NOMO-1 treated with DMSO at 0.1 percent for 48 hours (cell line): ENCODE measurements at regions not wholly inside any gene's neighbourhood (a gene's known extent, or its start where the extent isn't known, plus 50 kb on each side); places are given as distances from the start of the nearest gene placed in this dataset.
A peak's percentile ranks its signal among the peaks of the same experiment; 100 is the strongest.
"Not testable (repeated sequence)": the region's sequence is repeated elsewhere in the genome, so short reads cannot be mapped to it uniquely, and the experiment has no call there.

ENCODE experiments used
- DNase-seq: peaks from one replicate; lab custom pipeline; 2025; ENCODE audit not compliant: unreplicated experiment; lab: John Stamatoyannopoulos, UW

DNA sequence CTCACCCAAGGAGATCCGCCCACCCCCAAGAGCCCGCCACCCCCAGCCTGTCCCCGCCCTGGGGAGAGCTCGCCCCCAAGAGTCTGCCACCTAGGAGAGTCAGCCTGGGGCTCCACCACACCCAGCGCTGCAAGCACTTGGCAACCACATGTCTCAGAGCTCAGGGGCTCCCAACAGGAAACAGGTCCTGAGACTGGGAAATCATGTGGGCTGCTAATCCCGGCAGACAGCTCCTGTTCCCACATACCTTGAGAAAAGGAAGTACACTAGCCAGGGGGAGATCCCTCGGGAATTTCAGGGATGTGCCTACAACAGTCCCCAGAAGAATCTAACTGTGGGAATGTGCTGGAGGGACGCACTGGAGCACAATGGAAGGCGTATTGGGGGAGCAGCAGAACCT lies 331.4 kb downstream of the ANAPC1 start:
- not testable (repeated sequence) for DNase-seq

DNA sequence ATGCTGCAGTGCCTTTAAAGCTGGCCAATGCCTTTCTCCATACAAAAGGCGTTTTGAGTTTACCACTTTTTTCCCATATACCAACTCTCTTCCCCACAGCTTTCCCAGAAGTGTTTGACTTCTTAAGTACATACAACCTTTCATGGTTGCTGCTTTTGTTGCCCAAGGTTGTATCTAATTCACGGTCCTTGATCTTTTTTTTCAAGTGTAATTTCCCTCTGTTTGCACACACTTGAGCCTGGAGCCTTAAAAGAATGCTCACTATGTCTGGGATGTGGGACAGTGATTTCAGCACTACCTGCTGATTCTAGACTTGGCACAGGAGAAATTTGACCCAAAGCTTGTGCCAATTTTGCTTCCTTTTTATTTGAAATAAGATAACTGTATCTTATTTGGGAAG lies 324.7 kb downstream of the ANAPC1 start:
- DNase-seq = not testable (repeated sequence)

DNA sequence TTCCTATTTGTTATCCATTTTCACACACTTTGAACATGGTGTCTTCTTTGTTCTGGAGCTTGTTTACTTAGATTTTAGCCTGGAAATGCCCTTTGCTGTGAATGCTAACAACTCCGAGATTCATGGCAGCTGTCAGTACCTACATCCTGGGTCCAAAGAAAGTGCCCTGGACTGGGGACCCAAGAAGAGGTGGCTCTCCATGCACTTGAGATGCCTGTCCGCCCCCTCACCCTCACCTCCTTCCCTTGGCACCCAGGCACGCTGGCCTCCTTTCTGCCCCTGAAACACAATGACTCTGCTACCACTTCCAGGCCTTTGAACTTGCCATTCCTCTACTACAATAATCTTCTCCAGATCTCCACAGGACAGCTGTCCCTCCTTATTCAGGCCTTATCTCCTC lies 324.2 kb downstream of the ANAPC1 start:
- DNase-seq = not testable (repeated sequence)

DNA sequence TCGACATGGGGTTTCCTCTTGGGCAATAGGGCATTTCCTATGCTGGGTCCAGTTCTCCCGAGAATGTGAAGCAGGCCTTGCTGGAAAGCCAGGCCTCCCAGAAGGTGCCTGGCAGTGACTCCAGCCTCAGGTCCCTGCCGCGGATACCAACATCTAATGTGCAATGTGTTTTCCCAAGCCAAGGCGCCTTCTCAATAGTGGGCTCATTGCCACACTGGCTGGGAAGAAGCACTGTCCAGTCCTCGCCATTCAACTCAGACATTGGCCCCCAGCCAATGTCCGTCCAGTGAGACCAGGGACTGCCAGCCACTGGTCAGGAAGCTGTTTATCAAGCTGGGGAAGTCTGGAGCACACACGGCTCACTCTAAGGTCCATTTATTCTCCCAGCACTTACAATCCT lies 317.9 kb downstream of the ANAPC1 start:
- not testable (repeated sequence) for DNase-seq

DNA sequence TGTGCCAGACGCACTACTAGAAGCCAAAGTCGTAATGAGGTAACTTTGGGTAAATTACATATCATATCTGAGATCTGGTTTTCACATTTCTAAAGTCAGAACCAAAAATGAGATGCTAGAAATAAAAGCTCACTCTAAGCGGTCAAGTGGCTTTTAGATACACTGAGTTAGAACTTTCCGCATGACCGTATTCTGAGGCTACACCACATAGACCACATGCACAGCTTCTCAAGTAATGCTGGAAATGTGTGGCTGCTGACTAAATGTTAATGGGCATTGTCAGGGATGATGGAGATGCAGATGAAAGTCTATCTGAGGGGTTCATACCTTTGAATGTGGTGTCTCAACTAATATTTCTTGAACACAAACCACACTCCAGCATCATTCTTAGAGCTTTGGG lies 316.8 kb downstream of the ANAPC1 start:
- DNase-seq = not testable (repeated sequence)

DNA sequence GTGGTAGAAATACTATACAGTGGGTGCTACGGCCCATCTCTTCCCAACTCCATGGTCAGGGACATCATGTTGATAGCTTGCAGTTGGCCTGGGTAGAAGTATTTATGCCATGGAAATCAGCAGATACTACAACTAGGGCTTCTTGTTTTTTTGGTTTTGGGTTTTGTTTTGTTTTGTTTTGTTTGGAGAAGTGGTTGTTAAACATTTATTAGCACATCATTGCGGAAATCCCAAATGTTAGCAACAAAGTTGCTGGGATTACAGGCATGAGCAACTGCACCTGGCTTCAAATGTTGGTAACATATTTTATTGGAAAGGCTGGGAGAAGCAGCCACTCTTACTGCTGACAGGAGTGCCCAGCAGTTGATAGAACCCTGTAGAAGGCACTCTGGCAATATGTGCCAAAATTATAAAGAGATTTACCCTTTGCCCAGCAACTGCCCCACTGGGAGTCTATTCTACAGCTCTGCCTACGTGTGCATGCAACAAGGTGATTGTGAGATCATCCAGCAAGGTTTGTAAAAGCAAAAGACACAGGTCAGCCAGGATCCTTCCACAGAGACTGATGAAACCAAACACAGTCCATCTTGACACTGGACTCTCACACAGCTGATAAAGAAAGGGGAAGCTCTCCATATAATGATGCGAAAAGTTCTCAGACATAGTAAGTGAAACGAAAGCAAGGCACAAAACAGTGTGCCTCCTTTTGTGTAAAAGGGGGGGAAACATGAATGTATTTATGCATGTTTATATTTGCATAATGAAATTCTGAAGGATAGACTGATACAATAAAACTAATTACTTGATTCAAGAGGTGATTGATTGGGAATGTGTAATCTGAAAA lies 314.4 kb downstream of the ANAPC1 start:
- DNase-seq = peak; percentile 36

DNA sequence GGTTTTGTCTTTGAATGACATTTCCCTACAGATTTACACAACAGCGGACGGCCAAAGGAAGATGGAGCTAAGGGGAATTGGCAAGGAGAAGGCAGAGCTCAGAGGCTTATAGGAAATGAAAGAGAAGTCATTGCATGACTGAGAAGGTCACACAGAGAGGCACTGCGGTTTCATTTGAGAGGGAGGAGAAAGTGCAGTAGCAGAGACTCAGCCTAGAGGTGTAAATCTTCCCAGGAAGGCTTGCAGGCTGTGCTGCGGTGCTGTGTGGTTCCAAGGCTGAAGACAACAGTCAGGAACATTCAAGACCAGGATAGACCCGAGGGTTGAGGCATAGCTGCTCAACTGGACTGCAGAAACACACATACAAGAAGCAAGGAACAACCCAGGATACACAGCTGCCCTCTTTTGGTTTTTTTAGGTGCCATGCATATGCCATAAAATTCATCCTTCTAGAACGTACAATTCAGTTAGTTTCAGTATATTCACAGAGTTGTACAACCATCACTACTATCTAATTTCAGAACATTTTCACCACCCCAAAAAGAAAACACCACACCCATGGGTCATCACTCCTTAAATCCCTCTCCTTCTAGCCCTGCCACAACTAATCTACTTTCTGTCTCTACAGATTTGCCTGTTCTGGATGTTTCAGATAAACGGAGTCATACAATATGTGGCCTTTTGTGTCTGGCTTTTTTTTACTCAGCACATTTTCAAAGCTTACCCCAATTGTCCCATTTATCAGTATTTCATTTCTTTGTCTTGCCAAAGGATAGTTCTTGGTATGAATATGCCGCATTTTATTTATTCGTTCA lies 313.5 kb downstream of the ANAPC1 start:
- not testable (repeated sequence) for DNase-seq

DNA sequence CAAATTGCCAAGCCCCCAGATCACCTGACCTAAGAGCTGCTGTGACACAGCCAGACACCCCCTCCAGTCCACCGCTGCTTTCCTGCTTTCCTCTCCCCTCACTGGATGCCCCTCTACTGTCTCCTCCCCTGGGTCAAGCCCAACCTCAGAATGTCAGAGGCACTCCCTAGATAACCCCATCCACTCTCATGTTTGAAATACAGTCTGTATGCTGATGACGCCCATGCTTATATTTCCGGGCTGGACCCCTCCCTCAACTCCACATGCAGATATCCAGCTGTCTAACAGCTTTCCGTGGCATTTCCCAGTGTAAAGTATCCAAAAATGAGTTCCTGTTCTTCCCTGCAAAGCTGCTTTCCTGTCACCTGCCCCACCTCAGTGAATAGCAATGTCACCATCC lies 309.2 kb downstream of the ANAPC1 start:
- not testable (repeated sequence) for DNase-seq

DNA sequence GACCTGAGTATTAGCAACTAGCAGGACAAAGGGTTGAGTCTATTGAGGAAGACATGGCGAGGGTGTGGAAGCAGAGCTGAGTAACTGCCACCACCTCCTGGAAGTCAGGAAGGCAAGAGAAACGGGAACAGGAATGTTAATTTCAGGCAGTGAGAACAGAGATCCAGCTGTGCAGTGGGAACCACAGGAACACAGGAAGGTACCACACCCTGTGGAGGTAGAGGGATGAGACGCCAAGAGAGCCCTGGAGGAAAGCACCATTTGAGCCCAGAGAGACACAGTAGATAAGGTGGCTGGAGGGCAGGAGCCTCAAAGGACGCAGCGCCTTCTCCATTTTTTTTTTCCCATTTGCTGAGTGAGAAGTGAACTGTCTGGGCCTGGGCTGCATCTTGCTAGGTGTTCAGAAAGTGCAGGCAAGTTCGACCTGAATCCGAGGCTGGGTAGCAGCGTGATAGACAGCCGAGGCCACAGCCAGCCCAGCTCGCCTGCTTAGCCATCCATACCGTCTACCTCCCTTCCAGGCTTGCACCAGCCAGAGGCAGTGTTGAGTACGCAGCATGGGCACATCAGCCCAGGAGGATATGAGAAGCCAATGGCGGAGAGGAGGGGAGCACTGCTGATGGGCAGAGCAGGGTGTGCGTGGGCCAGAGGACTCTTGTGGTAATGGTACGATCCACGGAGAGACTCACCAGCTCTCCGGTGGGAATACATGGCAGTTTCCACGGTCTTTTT lies 306.7 kb downstream of the ANAPC1 start:
- DNase-seq = not testable (repeated sequence)

DNA sequence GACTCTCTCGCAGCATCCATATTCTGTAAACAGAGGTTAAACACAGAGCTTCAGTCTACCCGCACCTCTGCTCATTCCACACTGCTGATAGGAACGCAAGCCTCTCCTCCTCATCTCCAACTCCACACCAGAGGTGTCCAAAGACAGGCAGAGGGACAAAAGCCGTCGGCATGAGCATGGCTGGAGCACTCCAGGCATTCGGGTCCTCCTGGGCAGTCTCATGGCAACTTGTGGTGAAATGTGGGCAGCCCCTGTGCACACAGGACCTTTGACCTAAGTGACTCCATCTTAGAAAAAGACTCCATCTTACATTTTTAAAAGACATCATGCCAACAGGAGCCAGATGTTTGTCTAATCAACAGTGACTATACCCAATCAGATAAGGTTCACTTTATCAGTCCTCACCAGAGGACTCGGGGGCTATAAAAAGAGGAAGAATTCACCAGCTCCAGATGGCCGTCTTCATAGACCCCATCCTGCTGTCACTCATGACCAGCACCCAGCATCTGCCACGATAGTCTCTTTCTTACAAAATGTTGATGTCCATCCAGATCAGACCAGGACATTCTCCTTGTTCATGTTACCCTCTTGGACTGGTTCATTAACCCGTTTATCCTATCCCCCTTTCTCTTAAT lies 304.4 kb downstream of the ANAPC1 start:
- not testable (repeated sequence) for DNase-seq

DNA sequence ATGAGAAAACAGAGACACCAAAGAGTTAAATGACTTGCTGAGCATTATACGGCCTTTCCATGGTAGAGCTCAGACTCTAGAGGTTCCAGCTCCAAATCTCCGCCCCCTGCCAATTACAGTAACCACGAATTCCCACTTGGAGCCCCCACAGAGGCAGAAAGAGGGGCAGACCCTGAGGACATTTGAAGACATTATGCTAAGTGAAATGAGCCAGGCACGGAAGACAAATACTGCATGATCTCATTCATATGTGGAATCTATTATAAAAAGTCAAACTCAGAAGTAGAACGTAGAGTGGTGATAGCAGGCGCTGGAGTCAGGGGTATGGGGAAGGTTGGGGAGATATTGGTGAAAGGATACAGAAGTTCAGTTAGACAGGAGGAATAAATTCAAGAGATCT lies 303.4 kb downstream of the ANAPC1 start:
- not testable (repeated sequence) for DNase-seq

DNA sequence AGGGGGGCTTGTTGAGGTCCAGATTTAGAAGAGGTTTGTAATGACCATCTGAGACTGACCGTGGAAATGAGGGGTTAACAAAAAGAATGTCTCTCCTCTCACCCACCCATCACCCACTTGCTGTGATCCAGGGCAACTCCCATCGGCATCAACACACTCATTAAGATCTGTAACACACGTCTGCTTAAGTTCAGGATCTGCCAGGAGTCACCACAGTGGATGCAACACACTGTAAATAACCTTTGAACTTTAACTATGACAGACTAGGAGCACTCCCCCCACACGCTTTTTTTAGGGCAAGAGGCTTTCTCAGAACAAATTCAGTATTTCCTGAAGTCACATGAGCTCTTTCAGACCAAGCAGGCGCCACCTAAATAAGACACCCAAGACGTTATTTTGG lies 301.9 kb downstream of the ANAPC1 start:
- not testable (repeated sequence) for DNase-seq

DNA sequence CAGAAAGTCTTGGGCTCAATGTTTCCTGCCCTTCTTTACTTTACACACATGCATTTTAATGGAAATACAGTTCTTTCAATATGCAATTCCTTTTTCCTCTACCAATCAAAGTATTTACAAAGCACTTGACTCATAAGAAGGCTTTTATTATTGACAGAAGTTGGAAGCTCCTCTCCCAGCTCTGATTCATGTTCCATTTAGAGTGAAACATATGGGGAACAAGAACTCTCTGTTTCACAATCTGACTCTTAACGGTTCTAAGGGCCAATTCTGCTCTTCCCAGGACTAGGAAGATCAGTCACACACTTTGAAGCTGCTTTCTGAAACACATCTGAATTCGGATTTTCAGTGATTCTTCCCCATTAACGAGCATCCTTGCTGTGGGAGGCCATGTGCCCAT lies 300.5 kb downstream of the ANAPC1 start:
- DNase-seq = not testable (repeated sequence)

DNA sequence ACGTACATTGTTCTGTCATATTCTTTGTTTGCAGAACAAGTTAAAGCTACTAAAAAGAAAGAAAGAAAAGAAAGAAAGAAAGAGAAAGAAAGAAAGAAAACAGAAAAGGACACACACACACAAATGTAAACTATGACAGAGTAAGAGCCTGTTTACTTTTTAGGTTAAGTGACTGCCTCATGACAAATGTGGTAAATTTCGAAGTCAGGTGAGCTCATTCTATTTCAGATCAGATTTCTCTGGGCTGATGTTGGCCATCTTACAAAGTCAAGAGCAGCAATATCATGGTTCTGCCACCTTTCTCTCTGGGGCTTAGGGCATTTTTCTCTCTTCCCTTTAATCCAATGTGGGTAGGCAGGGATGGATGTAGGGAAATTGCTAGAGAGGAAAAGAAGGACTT lies 299.5 kb downstream of the ANAPC1 start:
- DNase-seq = not testable (repeated sequence)

DNA sequence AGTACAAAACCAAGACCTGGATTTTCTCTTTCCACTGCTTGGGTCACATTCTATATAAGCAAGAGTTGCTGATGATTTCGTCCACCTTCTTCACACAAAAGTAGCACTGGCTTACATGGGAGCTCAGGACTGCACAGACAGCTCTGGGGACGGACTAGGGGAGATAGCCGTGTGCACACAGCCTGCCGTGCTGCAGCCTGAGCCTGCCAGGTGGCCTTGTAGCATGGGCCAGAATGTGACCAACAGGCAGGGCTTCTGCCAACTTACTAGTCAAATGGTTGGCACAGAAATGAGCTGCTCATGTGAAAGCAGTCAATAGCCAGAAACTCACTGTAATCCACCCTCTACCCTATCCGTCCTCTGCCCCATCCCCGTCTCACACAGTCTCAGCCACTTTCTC lies 299.0 kb downstream of the ANAPC1 start:
- DNase-seq = not testable (repeated sequence)

DNA sequence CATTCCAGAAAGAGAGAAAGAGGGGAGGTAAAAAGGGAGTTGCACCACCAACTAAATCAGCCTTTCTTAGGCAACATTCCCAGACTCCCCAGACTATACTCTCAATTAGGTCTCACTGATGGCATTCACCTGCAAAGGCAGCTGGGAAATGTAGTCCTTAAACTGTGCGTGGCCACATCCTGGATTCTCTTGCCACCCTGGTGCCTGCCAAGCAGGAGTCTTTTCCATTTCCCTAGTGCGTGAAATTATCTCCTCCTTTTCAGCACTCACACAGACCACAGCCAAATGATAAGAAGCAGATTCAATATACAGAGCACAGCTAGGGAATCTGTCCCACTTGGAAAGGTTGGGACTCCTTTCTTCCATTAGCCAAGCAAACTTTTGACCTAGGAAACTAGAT lies 298.0 kb downstream of the ANAPC1 start:
- not testable (repeated sequence) for DNase-seq

DNA sequence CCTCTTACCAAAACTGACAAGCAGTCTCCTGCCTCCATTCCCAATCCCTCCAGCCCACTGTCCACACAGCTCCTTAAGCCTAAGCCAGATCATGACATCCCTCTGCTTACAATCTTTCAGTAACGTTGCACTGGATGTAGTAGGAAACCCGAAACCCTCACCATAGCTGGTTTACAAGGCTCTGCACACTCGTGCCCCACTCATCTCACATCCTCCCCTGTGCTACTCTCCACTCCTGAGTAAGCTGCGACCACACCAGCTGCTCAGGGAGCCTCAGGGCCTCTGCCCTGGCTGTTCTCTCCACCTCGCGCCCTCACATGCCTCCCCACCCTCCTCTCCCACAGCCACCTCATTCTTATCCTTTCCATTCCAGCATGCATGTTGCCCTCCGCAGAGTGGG lies 288.9 kb downstream of the ANAPC1 start:
- DNase-seq = not testable (repeated sequence)

DNA sequence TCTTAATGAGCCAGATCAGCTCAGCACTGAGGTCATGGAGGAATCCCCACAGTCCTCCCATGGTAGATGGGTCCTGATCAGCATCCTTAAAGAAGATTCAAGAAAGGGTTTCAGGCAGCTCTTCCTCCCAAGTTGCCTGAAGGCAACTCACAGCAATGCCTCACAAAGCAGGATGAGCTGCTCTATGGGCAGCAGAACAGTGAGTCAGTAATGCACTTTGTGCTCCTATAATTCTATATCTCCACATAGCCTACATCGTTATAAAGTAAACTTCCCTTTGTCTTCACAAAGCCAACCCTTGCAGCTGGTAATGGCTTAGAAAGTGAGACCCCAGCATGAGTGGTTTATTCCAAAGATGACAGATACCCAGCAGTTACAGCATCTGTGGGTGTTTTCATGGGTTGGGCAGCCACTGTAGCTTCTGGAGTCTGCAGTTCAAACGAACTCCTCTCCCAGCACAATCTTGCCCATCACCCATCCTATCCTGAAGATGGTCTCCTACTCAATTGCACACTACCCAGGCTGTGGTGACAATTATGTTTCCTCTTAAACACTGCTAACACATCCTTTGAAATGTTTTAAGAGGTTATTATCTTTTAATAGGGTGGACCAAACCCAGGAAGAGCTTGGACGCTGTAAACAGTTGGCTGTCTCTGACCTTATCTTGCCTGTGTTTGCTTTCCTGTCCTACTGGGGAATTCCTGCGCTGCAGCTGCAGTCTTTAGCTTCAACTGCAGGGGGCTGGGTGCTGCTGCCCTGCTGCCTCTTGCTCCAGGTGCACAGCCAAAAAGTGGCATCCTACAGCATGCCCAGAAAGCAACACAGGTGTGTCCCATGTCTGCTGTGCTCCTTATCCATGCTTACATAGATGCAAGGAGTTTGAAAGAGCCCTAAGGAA lies 286.9 kb downstream of the ANAPC1 start:
- DNase-seq = not testable (repeated sequence)

DNA sequence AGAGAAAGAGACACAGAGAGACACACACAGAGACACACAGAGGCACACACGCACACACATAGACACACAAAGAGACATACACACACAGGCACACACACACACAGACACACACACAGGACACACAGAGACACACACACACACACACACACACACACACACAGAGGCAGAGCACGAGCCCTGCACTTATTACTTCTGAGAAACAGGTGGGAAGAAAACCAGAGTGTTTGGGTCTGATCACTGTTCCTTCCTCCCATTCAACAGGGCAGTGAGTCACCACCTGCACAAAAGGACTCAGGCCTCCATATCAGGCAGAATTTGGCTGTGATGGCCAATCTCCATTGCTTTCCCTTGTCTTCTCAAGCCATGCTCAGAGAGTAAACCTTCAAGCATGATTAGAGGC lies 285.0 kb downstream of the ANAPC1 start:
- not testable (repeated sequence) for DNase-seq

DNA sequence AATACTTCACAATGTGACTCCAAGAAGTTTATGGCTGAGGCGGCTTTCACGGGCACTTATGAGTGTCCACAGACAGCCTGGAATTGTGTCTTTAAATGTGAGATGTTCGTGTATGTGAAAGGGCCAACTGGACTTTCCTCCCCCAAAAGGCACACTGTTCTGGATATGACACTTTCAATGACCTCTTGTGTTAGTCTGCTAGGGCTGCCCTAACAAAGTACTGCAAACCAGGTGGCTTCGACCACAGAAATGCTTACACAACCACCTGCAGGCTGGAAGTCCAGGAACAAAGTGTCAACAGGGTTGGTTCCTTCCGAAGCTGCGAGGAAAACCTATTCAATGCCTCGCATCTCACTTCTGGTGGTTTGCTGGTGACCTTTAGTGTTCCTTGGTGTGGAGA lies 281.7 kb downstream of the ANAPC1 start:
- DNase-seq = not testable (repeated sequence)
